HG03565 (cell line): ENCODE measurements at regions not wholly inside any gene's neighbourhood (a gene's known extent, or its start where the extent isn't known, plus 50 kb on each side); places are given as distances from the start of the nearest gene placed in this dataset.

Source experiments
- ATAC-seq: cut with Tn5 transposase; IDR thresholded peaks from one replicate; pipeline ENCODE4 v1.9.1; 2021; ENCODE audit warnings: mild to moderate bottlenecking, moderate library complexity; ENCODE audit not compliant: unreplicated experiment

DNA sequence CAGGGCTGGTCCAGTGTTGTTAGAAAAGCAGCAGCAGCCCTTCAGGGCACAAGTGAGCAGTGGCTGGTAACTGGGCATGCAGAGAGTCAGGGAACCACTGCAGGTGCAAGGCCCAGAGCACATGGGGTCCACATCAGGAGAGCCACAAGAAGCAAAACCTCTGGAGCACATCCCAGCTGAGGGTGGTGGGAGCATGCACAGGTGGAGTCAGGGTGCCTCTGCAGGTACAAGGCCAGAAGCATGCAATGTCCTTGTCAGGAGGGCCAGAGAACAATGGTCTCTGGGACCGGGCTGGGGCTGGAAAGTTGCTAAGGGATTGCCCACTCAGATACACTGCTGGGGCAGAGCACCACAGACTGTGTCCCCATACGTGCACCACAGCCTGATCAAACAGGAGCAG is 226.1 kb upstream of the UBE2E2 start:
- no peak for ATAC-seq

DNA sequence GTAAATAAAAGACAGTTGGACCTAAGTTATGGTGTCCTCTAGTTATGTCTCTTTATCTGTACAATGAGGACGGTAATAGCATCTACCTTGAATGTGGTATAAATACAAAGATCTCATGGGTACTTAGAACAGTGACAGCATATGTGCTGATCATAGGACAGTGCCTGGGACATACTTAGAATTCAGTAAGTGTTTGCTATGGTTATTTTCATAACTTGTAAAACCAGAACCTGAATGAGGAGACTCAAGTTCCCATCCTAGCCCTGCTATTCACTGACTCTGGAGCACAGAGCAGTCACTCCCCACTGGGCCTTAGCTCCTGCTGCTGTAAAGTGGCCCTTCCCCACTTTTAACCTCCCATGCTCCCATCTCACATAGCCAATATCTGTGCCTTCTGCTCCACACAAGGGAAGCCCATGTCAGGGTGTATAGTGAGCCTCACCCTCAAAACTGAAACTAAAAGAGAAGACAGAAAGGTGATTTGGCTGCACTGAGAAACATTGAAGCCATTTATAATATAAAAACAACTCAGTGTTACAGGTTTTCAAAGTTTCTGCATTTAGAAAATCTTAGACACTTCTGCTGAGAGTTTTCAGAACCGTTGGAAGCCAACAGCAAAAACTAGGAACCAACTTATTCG is 225.4 kb upstream of the UBE2E2 start:
- no peak for ATAC-seq

DNA sequence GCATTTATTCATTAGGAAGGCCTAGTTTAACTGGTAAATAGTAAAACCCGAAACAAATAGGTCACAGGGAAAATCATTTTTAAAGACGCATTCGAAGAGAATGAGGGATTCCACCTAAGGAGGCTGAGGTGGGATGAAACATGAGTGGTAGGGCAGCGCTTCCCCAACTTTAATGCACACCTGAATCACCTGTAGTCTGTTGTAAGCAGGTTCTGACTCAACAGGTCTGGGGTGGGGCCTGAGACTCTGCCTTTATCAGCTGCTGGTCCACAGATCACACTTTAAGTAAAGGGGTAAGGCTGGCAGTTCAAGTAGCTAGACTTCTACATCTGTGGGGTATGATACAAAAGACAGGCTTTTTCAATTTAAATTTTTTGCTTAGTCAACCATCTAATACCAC is 223.5 kb upstream of the UBE2E2 start:
- ATAC-seq, result no peak

DNA sequence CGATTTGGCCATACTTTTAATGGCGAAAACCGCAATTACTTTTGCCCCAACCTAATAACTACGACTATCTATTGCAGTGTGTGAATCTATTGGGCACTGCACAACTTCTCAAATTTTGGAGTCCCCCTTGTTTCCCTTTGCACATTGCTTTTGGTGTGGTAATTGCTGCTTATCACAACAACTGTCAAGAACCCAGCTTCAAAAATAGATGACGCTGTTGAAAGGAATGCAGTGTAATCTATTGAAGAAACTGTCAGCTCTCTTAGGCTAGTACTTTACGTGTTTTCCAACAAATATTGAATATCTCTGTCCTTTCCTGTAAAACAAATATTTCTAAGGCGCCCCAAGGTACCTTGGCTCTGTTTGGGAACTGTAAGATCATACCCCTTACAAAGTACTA is 222.8 kb upstream of the UBE2E2 start:
- ATAC-seq, result no peak

DNA sequence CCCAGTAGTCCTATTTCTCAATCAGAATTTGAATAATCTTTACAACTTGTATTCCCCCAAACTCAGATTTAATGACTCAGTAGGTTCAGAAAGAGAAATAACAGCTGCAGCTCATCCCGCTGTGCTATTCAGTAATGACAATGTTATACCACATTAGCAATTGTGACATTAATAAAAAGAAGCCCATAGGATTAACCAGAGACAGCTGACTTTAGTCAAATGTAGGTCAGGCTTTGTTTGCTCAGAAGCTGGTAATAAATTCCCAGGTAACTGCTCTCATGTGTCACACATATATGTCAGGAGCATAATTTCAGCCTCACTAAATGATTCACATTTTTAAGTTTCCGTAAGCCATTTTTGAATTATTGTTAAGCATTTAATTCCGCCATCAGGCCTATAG is 222.0 kb upstream of the UBE2E2 start:
- ATAC-seq, result no peak

DNA sequence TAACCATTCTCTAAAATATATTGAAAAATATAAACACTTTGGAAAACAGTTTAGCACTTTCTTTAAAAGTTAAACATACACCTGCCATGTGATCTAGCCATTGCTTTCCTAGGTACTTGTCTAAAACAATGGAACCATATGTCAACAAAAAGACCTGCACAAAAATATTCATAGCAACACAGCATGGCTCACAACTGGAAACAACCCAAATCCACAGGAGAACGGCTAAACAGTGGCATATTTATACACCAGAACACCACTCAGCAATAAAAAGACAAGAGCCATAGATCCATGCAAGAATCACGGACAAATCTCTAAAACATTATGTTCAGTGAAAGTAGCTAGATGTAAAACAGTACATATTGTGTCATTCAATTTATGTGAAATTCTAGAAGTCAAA is 221.3 kb upstream of the UBE2E2 start:
- ATAC-seq, result no peak

DNA sequence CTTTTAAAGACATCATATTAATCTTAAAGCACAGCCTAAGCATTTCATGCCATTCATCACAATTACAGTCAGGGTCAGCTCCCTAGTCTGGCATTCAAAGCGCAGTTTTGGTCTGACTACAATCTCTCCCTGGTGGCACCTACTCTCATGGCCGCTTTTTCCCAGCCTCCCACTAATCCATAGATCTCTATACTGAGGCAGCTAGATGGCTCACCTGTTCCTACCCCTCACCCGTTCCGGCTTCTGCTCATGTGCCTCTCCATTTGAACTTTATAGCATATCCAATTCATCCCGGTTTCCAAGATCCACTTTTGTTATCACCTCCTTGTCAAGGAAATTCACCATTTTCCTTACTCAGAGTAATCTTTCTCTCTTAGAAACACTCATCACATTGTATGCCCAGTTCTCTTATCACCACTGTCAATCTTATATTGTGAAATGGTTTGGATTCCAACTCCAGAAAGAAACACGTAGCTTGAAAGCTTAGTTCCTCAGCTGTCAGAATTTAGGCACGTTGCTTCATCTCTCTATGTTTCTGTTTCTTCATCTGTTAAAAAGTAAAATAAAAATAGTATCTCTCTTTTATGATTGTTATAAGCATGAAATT is 220.0 kb upstream of the UBE2E2 start:
- ATAC-seq, result no peak

DNA sequence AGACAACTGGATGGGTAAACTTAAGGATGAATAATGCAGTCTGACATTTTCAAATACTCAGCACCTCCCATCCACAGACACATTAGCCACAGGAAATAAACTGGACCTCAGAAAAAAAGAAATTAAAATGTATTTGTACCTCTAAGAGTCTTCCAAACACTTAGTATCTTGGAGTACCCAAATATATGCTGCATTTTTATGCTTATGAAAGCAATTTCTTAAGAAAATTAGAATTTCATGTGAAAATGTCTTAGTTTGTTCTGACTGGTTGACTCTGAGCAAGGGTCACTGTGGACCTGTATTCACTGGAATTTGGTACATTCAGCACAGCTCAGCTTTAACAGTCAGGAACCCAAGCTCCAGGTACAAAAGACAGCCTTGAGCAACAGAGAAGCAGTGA is 216.2 kb upstream of the UBE2E2 start:
- no peak for ATAC-seq

DNA sequence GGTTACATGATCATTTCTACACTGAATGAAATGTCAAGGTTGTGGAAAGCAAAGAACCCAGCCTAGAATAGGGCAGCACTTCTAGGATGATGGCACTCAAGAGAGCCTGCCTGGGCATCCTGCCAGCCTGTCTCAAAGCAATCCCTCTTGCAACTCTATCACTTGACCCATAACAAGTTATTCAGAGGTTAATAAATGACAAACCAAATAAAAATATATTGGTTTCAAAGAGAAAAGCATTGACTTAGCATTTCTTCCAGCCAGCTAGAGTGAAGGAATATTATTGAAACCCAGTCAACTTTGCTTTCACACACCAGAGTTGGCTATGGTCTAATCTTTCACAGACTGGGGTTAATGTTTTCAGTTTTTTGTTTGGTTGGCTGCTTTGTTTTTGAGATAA is 214.6 kb upstream of the UBE2E2 start:
- ATAC-seq, result no peak

DNA sequence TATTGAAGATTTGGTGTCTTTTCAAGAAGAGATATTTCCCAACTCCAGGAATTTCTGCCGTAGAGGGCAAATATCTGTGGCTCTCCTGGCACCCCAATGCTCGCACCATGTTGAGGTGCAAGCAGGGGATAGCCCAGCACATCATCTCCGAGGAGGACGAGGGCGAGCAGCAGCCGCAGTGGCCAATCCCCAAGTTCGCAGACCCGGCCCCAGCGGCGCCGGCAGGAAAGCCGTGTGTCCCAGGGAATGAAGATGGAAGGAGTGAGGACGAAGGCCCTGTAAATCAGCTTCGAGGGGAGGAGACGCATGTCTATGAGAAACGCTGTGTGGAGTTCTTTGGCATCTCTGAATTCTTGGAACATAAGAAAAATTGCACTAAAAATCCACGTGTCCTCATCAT is 213.4 kb upstream of the UBE2E2 start:
- ATAC-seq, result no peak

DNA sequence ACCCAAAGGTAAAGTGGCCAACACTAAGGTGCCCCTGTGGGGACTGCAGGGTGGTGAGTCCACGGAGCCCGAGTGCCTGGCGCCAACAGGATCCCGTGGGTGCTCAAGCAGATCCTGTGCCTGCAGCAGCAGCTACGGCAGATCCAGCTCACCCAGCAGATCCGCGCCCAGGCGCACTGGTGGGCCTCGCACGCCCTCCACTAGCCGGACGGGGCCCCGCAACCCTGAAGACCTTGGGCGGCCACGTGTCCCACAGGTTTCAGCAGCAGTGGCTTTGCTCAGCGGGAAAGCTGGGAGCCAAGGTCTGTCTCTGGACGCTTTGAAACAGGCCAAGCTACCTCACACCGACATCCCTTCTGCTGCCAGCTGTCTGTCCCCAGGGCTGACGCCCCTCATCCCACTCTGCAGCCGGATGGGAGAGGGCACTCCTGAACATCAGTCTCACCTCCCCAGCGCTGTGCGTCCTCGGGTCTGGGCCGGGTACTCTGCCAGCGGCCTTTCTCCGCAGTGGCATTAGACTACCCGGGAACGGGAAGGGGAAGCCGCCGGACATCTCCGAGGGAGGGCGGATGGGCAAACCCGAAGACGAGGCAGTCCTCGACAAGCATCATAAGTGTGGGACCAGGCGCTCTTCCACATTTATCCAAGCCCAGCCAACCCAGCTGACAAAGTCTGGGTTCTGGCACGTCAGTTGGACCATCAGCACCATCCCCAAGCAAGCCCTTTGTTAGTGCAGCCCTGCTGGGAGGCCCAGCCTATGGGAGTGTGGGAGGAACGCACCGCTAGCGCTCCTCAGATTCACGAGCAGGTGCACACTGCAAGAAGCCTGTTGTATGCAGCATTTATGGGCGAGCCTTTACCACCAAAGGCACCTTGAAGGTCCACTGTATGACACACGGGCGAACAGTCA is 212.6 kb upstream of the UBE2E2 start:
- ATAC-seq, result no peak

DNA sequence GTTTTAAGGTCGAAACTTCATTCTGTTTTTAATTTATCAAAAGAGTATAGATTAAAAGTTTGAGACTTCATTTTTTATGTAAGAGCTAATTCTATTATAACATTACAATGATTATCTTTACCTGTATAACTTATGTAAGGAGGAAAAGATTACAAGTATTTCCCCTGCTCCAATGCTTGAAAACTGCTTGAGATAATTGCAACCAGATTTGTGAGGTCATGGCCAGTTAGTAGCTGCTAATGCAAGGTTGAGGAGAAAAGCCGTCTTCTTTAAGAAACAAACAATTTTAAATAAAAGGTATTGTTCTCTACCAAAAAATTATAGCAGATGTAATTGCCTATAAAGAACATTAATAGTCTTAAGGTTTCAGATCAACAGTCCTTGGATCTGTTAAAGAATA is 208.3 kb upstream of the UBE2E2 start:
- ATAC-seq, result no peak

DNA sequence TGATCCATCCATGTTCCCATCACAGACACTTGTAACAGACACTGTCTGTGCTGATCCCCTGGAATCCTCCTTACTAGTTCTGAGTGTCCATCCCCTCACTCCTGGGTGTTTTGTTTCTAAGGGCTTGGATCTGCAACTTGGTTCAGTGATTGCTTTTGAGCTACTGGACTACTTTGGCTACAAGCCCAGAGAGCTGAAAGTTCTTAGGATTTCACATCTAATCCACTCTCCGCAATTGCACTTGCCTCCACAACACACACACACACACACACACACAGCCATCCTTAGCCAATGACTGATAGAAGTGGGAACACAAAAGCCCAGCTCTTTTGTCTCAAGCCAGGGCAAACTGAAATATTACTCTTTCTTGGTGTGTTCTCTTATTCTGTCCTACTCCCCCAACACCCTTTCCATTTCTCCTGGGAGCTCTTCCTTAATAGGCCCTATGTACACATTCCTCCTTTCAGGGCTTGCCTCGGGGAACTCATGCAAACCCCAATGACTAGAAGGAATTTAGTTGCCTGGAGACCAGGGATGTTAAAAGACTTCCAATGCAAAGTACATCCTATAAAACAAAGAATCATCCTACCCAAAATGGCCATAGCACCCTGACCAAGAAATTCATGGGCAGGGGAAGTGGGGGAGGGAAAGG is 206.1 kb upstream of the UBE2E2 start:
- ATAC-seq, result no peak

DNA sequence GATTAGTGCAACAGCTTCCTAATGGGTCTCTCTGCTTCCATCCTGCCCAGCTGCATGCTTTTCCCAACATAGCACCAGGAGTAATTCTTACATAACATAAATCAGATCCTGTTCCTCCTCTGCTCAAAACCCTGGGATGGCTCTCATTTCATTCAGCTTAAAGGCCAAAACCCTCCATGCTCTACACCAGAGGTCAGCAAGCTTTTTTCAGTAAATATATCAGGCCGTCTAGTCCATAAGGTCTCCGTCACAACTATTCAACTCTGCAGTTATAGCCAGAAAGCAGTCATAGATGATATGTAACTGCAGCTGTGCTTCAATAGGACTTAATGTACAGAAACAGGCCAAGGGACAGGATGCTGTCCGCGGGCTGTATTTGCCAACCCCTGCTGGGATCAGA is 202.8 kb upstream of the UBE2E2 start:
- no peak for ATAC-seq

DNA sequence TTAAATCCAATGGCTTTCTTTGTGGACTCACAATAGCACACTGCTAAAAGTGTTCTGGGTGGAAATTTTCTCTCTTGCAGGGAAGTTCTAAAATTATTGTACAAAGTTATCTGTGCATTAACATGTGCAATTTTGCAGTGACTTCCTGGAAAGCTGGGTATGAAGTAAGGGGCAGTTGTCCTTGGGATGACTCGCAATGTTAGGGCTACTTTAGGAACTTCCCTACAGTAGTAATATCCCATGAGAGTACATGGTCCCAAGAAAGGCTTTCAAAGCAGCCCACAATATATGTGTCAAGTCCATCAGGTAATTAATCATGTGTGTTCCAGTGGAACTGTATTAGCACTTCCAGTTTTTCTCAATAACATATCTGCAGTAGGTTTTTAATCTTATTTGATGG is 201.0 kb upstream of the UBE2E2 start:
- no peak for ATAC-seq

DNA sequence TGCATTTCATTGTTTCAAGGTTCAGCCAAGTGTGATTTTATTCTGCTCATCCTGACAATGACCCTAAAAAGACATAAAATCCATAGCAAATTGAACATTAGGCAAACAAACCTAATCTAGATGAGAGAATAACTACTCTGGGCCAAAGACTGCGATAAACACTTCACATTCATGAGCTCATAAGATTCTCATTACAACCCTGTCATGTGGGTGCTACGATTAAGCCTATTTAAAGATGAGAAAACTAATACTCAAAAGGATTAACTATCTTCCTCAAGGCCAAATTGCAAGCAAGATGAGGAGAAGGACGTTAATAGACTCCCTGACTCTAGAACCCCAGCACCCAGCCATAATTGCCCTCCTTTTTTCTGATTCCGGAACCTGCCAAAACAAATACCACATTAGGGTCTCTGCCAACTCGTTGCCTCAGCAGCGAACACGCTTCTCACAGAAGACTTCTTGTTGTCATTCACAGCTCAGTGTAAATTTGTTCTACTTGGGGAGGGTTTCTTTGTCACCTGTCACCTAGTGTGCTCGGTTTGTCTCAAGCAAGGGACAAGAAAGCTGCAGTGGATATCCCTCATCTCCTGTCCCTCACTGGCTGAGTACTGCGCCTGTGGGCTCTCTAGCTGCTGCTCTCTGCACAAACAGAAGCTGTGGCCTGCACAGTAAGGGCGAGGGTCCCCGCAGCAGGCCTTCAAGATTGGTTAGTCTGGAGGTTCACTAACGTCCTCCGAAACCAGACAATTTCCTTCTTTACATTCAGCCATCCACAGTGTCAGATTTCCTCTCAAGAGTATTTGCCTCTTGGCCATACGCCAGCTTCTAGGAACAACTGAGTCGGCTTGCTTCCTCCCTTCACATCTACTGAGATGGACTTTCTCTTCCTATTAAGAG is 200.0 kb upstream of the UBE2E2 start:
- ATAC-seq, result no peak

DNA sequence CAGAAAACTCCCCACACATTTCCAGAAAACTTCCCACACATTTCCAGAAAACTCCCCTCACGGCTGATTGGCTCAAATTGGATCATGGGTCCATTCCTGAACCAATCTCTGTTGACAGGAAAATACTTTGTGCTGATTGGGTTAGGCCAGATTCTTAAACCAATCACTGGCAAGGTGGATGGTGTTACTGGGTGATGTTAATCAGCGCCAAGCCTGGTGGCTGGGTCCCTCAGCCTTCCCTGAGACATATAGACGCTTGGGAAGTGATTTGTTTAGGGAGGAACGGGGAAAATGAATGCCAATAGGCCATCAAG is 199.4 kb upstream of the UBE2E2 start:
- ATAC-seq, result no peak

DNA sequence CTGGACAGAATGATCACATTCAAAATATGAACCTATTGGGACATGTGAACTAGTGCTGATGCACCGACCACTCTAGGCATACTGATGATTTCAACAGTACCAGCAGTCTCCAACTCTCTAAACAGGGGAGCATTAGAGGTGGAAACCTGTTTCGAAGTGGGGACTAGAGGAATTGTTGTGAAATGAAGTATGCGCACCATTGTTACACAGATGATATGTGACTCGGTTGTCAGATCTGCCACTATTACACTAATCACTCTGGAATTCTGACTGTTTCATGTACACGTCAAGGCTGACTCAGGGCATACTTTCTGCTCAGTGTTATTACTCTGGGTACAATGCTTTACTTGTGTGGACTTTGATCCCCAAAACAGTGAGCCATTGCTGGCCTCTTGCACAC is 198.2 kb upstream of the UBE2E2 start:
- no peak for ATAC-seq

DNA sequence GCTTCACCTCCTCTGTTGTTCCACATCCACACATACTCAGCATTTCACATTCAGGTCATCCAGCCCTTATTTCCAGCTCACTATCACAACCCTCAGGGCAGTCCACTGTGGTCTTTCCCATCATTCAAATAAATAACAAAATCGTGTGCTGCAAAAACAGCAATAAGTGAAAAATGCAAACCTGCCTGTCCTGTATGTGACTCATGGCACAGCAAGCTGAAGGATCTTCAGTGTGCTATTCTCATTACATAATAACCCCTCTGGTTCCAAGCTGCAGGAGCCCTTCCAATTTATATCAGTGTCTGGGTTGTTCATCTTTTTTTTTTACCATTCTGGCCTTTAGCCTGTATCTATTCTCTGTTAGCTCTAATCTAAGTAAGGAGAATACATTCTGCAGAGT is 185.3 kb upstream of the UBE2E2 start:
- no peak for ATAC-seq

DNA sequence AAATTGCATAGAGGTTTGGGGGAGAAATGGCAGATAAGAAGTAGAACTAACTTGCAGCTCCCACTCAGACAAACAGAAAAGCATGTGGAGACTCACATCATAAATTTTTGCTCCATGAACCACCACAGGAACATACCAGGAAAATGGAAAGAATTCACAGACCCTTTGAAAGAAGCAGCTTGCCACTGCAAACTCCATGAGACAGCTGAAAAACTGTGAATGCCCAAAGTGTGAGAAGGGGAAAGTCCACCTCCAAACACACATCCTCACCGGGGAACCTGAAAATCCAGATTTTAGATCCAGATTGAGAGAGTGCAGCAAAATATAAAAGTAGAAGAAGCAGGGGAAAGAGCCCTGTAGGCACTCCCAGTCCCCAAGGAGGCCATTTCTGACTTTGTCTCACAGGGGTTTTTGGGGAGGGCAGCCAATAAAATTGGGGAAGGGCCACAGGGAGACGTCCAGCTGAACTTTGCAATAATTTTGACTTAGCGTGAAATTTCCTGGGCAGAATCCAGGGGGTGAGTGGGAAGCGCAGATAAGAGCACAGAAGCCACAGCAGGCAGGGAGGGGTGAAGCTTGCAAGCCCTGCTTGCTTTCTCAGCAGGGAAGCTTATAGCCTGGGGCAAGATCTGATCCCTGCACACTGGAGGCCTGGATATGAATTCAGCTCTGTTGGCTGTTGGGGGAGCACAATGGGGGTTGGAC is 183.4 kb upstream of the UBE2E2 start:
- ATAC-seq, result no peak
